Kidney (tissue), 13 donors: ENCODE measurements at regions not wholly inside any gene's neighbourhood (a gene's known extent, or its start where the extent isn't known, plus 50 kb on each side); places are given as distances from the start of the nearest gene placed in this dataset.

Source experiments
- DNase-seq, 5 donors: peaks; one replicate each; pipeline ENCODE4 v3.0.0-alpha.2; 2013 to 2020
- FAIRE-seq: peaks from 2 replicates; lab custom pipeline; 2012; peaks lifted over from hg19 to GRCh38; lab: Jason Lieb, UNC
- H3K27ac ChIP-seq, 2 donors: one replicate each; pipeline ENCODE4 v1.7.0; 2013; ENCODE audit warnings: low read depth in 2 of 2, low read length in 2 of 2, inconsistent platforms in 1 of 2
- H3K27me3 ChIP-seq: one replicate; pipeline ENCODE4 v1.7.1; 2013; ENCODE audit warnings: low read length, inconsistent platforms; ENCODE audit not compliant: control insufficient read depth, insufficient read depth
- H3K36me3 ChIP-seq, 3 donors: one replicate each; pipeline versions ENCODE4 v1.7.0 to v1.7.1; 2013; ENCODE audit warnings: low read length in 3 of 3, control low read depth in 1 of 3, inconsistent platforms in 1 of 3; ENCODE audit not compliant: insufficient read depth in 3 of 3, control insufficient read depth in 2 of 3
- H3K4me1 ChIP-seq, 3 donors: one replicate each; pipeline versions ENCODE4 v1.7.0 to v1.7.1; 2013; ENCODE audit warnings: low read length in 3 of 3, inconsistent platforms in 1 of 3, low read depth in 1 of 3; ENCODE audit not compliant: control insufficient read depth in 2 of 3, insufficient read depth in 2 of 3
- H3K4me3 ChIP-seq, 3 donors: one replicate each; pipeline versions ENCODE4 v1.7.0 to v1.8.1; 2013; ENCODE audit warnings: low read length in 3 of 3, control low read depth in 1 of 3, inconsistent platforms in 1 of 3
- H3K9ac ChIP-seq, 3 donors: one replicate each; pipeline versions ENCODE4 v1.7.0 to v1.7.1; 2013; ENCODE audit warnings: low read length in 3 of 3, control low read depth in 1 of 3, inconsistent platforms in 1 of 3
- H3K9me3 ChIP-seq, 3 donors: one replicate each; pipeline versions ENCODE4 v1.7.0 to v1.7.1; 2013; ENCODE audit warnings: low read length in 3 of 3, control low read depth in 1 of 3, inconsistent platforms in 1 of 3; ENCODE audit not compliant: control insufficient read depth in 2 of 3, insufficient read depth in 1 of 3
- intact Hi-C: fragments of 100-400 bp; cut with DNase I; formaldehyde crosslinking; loops from one replicate; pipeline ENCODE4 v1.11.1; 2022
- TF ChIP-seq, protein P1 (sequence below): IDR thresholded peaks from 3 replicates; pipeline ENCODE4 v1.5.1; 2012; ENCODE audit warnings: mild to moderate bottlenecking, moderate library complexity, borderline replicate concordance; ENCODE audit not compliant: insufficient read depth; ENCODE audit errors: extremely low read depth
- donor health status: control.
- donor health status: control.
- donor health status: control.
- donor health status: control.
- donor health status: control.
- donor health status: DM: yes; HTN: yes; CAD: no.
- donor health status: Normal renal cell carcinoma (clear cell type).

DNA sequence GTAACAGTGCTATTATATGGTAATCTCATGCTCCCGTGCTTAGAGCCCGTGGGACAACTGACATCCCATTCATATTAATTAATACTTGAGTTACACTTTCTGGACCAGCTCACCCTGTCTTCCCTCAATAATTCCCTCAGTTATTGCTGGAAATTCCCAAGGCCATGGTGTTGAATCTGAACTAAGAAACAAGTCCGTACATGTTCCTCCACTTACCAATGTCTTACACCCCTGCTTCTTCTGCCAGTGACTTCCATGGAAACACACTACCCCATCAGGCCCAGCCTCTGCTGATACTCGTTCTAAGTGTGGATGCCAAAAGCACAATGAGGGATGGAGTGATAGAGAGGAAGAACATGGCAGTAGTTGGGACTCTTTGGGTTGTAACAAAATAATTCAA is 193.7 kb downstream of the RND3 start:
- H3K4me1 ChIP-seq = no peaks in the 10 kb centered on the region
- intact Hi-C loops = no loop called here
- no peak overlapping the region for H3K4me3 ChIP-seq
- H3K27me3 ChIP-seq = no peaks in the 10 kb centered on the region
- no peak overlapping the region for H3K27ac ChIP-seq
- FAIRE-seq = no peak
- no peak overlapping the region for H3K9ac ChIP-seq
- H3K9me3 ChIP-seq = no peaks in the 10 kb centered on the region
- no peak for DNase-seq
- no peaks in the 10 kb centered on the region for H3K36me3 ChIP-seq
- TF ChIP-seq, protein P1, sequence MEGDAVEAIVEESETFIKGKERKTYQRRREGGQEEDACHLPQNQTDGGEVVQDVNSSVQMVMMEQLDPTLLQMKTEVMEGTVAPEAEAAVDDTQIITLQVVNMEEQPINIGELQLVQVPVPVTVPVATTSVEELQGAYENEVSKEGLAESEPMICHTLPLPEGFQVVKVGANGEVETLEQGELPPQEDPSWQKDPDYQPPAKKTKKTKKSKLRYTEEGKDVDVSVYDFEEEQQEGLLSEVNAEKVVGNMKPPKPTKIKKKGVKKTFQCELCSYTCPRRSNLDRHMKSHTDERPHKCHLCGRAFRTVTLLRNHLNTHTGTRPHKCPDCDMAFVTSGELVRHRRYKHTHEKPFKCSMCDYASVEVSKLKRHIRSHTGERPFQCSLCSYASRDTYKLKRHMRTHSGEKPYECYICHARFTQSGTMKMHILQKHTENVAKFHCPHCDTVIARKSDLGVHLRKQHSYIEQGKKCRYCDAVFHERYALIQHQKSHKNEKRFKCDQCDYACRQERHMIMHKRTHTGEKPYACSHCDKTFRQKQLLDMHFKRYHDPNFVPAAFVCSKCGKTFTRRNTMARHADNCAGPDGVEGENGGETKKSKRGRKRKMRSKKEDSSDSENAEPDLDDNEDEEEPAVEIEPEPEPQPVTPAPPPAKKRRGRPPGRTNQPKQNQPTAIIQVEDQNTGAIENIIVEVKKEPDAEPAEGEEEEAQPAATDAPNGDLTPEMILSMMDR = no peak

DNA sequence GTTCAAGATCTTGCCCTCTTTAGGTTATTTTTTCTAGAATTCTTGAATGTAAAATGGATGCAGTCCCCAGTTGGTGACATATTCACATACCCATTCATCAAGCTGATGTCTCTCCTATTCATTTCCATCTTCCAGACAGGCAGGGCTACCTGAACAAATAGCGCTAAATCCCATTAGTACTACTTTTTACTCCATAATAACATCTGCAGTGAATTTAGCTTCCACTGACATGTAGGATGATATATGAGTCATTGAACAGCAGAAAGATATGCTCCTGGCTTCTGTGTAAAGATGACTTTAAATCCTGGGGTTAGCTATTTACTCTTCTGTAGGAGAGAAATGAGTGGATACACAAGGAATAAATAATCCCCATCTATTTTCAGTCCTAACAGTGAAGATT is 194.7 kb downstream of the RND3 start:
- Histone ChIP-seq H3K4me1 (no peaks in the 10 kb centered on the region), H3K27ac (no peak overlapping the region), H3K36me3 (no peaks in the 10 kb centered on the region), H3K9me3 (no peaks in the 10 kb centered on the region), H3K4me3 (no peak overlapping the region), H3K27me3 (no peaks in the 10 kb centered on the region), H3K9ac (no peak overlapping the region)
- intact Hi-C loops = no loop called here
- DNase-seq (no peak), FAIRE-seq (no peak)
- TF ChIP-seq, protein P1 = no peak

DNA sequence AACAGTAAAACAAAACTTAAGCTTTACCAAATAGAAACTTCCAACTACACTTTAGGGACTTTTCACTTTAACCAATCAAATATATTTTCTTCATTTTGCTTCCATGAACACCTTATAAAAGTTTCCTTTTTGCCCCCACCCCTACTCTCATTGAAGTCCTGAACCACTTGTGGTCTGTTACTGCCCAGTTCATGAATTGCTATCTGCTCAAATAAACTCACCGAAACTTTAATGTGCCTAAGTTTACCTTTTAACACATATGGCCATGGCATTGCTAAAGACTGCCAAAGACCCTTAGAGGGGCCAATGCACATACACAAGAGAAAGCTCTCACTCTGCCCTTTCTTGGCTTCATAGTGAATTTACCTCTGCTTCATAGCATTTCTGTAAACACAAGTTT is 195.3 kb downstream of the RND3 start:
- DNase-seq (no peak), FAIRE-seq (no peak)
- Histone ChIP-seq H3K27ac (no peak overlapping the region), H3K4me3 (no peak overlapping the region), H3K9me3 (no peaks in the 10 kb centered on the region), H3K36me3 (no peaks in the 10 kb centered on the region), H3K27me3 (no peaks in the 10 kb centered on the region), H3K4me1 (no peaks in the 10 kb centered on the region), H3K9ac (no peak overlapping the region)
- intact Hi-C loops = no loop called here
- TF ChIP-seq, protein P1 = no peak

DNA sequence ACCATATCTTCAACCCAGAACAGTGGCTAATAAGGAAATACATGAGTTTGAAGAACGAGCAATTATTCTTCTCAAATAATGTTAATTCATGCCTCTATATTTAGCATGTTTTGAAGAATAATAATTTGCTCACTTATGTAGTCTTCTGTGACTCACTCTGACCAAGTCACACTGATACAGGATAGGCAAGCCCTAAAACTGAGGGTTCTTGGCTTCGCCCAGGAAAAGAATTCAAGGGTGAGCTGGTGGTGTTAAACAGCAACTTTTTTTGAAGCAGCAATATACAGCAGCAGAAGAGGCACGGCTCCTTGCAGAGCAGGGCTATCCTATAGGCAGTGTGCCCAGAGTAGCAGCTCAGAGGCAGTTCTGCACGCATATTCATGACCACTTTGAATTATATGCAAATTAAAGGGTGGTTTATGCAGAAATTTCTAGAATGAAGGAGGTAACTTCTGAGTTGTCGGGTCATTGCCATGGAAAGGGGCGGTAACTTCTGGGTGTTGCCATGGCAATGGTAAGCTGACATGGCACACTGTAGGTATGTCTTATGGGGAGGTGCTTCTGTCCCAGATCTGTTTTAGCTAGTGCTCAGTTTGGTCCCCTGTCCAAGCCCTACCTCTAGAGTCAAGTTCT is 200.6 kb downstream of the RND3 start:
- TF ChIP-seq, protein P1 = no peak
- no peaks in the 10 kb centered on the region for H3K9me3 ChIP-seq
- no peak overlapping the region for H3K4me3 ChIP-seq
- no peak overlapping the region for H3K27ac ChIP-seq
- H3K4me1 ChIP-seq = no peaks in the 10 kb centered on the region
- intact Hi-C loops = no loop called here
- H3K36me3 ChIP-seq = no peaks in the 10 kb centered on the region
- H3K27me3 ChIP-seq = no peaks in the 10 kb centered on the region
- no peak overlapping the region for H3K9ac ChIP-seq
- no peak for DNase-seq
- no peak for FAIRE-seq
